ENCODE measurements at regions not wholly inside any gene's neighbourhood (a gene's known extent, or its start where the extent isn't known, plus 50 kb on each side); places are given as distances from the start of the nearest gene placed in this dataset.
"Not testable (repeated sequence)": the region's sequence is repeated elsewhere in the genome, so short reads cannot be mapped to it uniquely, and the experiment has no call there.

GRCh38 chr4:82090717-82091116 lies 283.1 kb downstream of the HNRNPD start:
- no peak for TF ChIP-seq POLR2AphosphoS5 (IDR thresholded peaks at IDR 0.05)
- TF ChIP-seq POLR2A (IDR thresholded peaks at IDR 0.05), result no peak
- no peak for TF ChIP-seq CTCF (IDR thresholded peaks at IDR 0.05 in 8 of 11, conservative IDR thresholded peaks at IDR 0.05 in 3 of 11)
- Histone ChIP-seq H3K4me3 (no peak overlapping the region), H3K27me3 (replicated peaks in 1 of 7) (no peaks in the 10 kb centered on the region), H3K27ac (no peak overlapping the region), H3K36me3 (no peaks in the 10 kb centered on the region), H3K9me3 (no peaks in the 10 kb centered on the region), H3K4me1 (no peaks in the 10 kb centered on the region)
- intact Hi-C loops (cut with DNase I; ENCODE audit: low total_unique reads), result no loop called here
- 48 to 59% (median 55%) methylated on average over 2 of the region's 2 CpGs for WGBS, 5 donors
- DNase-seq, result no peak

GRCh38 chr4:82084747-82085146 lies 289.0 kb downstream of the HNRNPD start:
- intact Hi-C loops (cut with DNase I; ENCODE audit: low total_unique reads), result no loop called here
- no peaks in the 10 kb centered on the region for H3K9me3 ChIP-seq
- H3K4me1 ChIP-seq, result no peaks in the 10 kb centered on the region
- DNase-seq, result no peak
- H3K27ac ChIP-seq, result no peak overlapping the region
- H3K36me3 ChIP-seq, result no peaks in the 10 kb centered on the region
- TF ChIP-seq CTCF (IDR thresholded peaks at IDR 0.05 in 8 of 11, conservative IDR thresholded peaks at IDR 0.05 in 3 of 11), result no peak
- no peak for TF ChIP-seq POLR2A (IDR thresholded peaks at IDR 0.05)
- TF ChIP-seq POLR2AphosphoS5 (IDR thresholded peaks at IDR 0.05), result no peak
- H3K4me3 ChIP-seq, result no peak overlapping the region
- 84 to 100% (median 100%) methylated on average over 1 of the region's 1 CpG for WGBS, 5 donors
- H3K27me3 ChIP-seq (replicated peaks in 1 of 7), result no peaks in the 10 kb centered on the region

GRCh38 chr4:82077471-82077995 lies 296.3 kb downstream of the HNRNPD start:
- H3K27ac ChIP-seq; intact Hi-C loops (cut with DNase I; ENCODE audit: low total_unique reads); H3K4me3 ChIP-seq; H3K4me1 ChIP-seq; H3K27me3 ChIP-seq (replicated peaks in 1 of 7); DNase-seq; H3K36me3 ChIP-seq; H3K9me3 ChIP-seq: not testable (repeated sequence)
- WGBS, 5 donors, result 80 to 91% (median 88%) methylated on average over 3 to 30 of the region's 31 CpGs

- Histone ChIP-seq H3K27me3 (replicated peaks in 1 of 7) (no peaks in the 10 kb centered on the region), H3K9me3 (no peaks in the 10 kb centered on the region), H3K27ac (no peak overlapping the region), H3K4me3 (no peak overlapping the region), H3K4me1 (no peaks in the 10 kb centered on the region), H3K36me3 (no peaks in the 10 kb centered on the region)
- no peak for TF ChIP-seq POLR2AphosphoS5 (IDR thresholded peaks at IDR 0.05)
- no peak for TF ChIP-seq CTCF (IDR thresholded peaks at IDR 0.05 in 8 of 11, conservative IDR thresholded peaks at IDR 0.05 in 3 of 11)
- no peak for TF ChIP-seq POLR2A (IDR thresholded peaks at IDR 0.05)
- DNase-seq, result no peak
- WGBS, 5 donors, result 92 to 98% (median 94%) methylated on average over 5 to 8 of the region's 8 CpGs
- intact Hi-C loops (cut with DNase I; ENCODE audit: low total_unique reads), result no loop called here
Measured at GRCh38 chr4:82076809-82077208, 297.0 kb downstream of the HNRNPD start.

GRCh38 chr4:82076359-82076758 lies 297.4 kb downstream of the HNRNPD start:
- Histone ChIP-seq H3K27me3 (replicated peaks in 1 of 7) (no peaks in the 10 kb centered on the region), H3K36me3 (no peaks in the 10 kb centered on the region), H3K4me3 (no peak overlapping the region), H3K9me3 (no peaks in the 10 kb centered on the region), H3K4me1 (no peaks in the 10 kb centered on the region), H3K27ac (no peak overlapping the region)
- DNase-seq, result no peak
- 84 to 97% (median 89%) methylated on average over 1 of the region's 1 CpG for WGBS, 5 donors
- TF ChIP-seq POLR2A (IDR thresholded peaks at IDR 0.05), result no peak
- no peak for TF ChIP-seq POLR2AphosphoS5 (IDR thresholded peaks at IDR 0.05)
- no peak for TF ChIP-seq CTCF (IDR thresholded peaks at IDR 0.05 in 8 of 11, conservative IDR thresholded peaks at IDR 0.05 in 3 of 11)
- intact Hi-C loops (cut with DNase I; ENCODE audit: low total_unique reads), result no loop called here

Measured in spleen (tissue), 11 donors.